MCF 10A (cell line): ENCODE measurements at regions not wholly inside any gene's neighbourhood (a gene's known extent, or its start where the extent isn't known, plus 50 kb on each side); places are given as distances from the start of the nearest gene placed in this dataset.

ENCODE experiments used
- BruUV-seq: library from RNA; stranded (reverse); fragments of 400-500 nt; replicated peaks from 2 replicates; lab custom pipeline; 2021; lab: Mats Ljungman, UMichigan
- CTCF ChIA-PET: fragments of 300-600 bp; sonication (Branson Sonifier 250); formaldehyde crosslinking; extraction: SDS; loops from one replicate; lab custom pipeline; 2021; ENCODE audit warnings: antibody characterized with exemption, inconsistent platforms; lab: Yijun Ruan, JAX
- POLR2A ChIA-PET: fragments of 300-600, 350-650 bp; sonication (Branson Sonifier 250); formaldehyde crosslinking; extraction: SDS; loops from one replicate; lab custom pipeline; 2020; ENCODE audit warnings: antibody characterized with exemption, inconsistent platforms; lab: Yijun Ruan, JAX
- DNase-seq: peaks from one replicate; pipeline ENCODE4 v3.0.0-alpha.2; 2018; ENCODE audit not compliant: unreplicated experiment
- H3K27ac Mint-ChIP-seq: one replicate; pipeline ENCODE4 v1.8.0; 2022; ENCODE audit warnings: mild to moderate bottlenecking, low read depth, mixed read lengths; ENCODE audit not compliant: unreplicated experiment
- H3K27me3 Mint-ChIP-seq: one replicate; pipeline ENCODE4 v1.8.0; 2022; ENCODE audit warnings: mixed read lengths; ENCODE audit not compliant: insufficient read depth, unreplicated experiment
- H3K36me3 Mint-ChIP-seq: one replicate; pipeline ENCODE4 v1.8.0; 2022; ENCODE audit warnings: mild to moderate bottlenecking, moderate library complexity, mixed read lengths; ENCODE audit not compliant: insufficient read depth, unreplicated experiment
- H3K4me1 Mint-ChIP-seq: one replicate; pipeline ENCODE4 v1.8.0; 2022; ENCODE audit warnings: mixed read lengths; ENCODE audit not compliant: insufficient read depth, unreplicated experiment
- H3K4me3 Mint-ChIP-seq: one replicate; pipeline ENCODE4 v1.8.0; 2022; ENCODE audit warnings: mild to moderate bottlenecking, moderate library complexity, mixed read lengths; ENCODE audit not compliant: unreplicated experiment
- H3K9me3 Mint-ChIP-seq: one replicate; pipeline ENCODE4 v1.8.0; 2022; ENCODE audit warnings: mixed read lengths; ENCODE audit not compliant: unreplicated experiment
- intact Hi-C: fragments of 100-400 bp; cut with micrococcal nuclease; formaldehyde crosslinking; loops from 2 replicates; pipeline ENCODE4 v1.14.1; 2022
- TF ChIP-seq, protein P1 (sequence below): fragments of 200-600 bp; IDR thresholded peaks from one replicate; pipeline ENCODE4 v1.8.0; 2022; ENCODE audit warnings: antibody characterized with exemption, mild to moderate bottlenecking; ENCODE audit not compliant: unreplicated experiment

DNA sequence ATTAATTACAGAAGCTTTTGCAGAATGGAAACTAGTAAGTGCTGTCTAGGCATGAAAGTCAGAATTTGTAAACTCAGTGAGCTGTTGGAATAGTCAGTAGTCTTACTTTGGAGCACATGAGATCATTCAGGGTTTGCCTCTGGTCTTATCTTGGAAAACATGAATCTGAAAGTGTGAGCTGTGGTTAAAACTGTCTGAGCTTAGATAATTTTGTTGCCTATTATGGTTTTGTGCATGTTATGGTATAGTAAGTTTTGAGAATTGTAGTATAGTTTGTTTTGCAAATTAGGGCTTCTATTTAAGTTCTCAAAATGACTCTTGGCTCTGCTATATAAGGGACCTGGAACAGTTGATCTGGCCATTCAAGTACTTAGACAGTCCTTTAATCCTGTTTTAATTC lies 53.7 kb upstream of the TRPC4 start:
- Mint-ChIP-seq H3K27ac (no peak overlapping the region), H3K36me3 (no peaks in the 10 kb centered on the region), H3K4me3 (no peak overlapping the region), H3K27me3 (no peaks in the 10 kb centered on the region), H3K4me1 (no peaks in the 10 kb centered on the region), H3K9me3 (no peaks in the 10 kb centered on the region)
- ChIA-PET CTCF (interaction anchor here (0.5 kb wide), 1 partner anchor 930 kb away, joined by 4 read pairs; no protein-coding TSS in a partner anchor), POLR2A (no interaction called here)
- intact Hi-C loops, result no loop called here
- DNase-seq, result no peak
- BruUV-seq, result no TSS peak
- TF ChIP-seq, protein P1, sequence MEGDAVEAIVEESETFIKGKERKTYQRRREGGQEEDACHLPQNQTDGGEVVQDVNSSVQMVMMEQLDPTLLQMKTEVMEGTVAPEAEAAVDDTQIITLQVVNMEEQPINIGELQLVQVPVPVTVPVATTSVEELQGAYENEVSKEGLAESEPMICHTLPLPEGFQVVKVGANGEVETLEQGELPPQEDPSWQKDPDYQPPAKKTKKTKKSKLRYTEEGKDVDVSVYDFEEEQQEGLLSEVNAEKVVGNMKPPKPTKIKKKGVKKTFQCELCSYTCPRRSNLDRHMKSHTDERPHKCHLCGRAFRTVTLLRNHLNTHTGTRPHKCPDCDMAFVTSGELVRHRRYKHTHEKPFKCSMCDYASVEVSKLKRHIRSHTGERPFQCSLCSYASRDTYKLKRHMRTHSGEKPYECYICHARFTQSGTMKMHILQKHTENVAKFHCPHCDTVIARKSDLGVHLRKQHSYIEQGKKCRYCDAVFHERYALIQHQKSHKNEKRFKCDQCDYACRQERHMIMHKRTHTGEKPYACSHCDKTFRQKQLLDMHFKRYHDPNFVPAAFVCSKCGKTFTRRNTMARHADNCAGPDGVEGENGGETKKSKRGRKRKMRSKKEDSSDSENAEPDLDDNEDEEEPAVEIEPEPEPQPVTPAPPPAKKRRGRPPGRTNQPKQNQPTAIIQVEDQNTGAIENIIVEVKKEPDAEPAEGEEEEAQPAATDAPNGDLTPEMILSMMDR, result no peak

DNA sequence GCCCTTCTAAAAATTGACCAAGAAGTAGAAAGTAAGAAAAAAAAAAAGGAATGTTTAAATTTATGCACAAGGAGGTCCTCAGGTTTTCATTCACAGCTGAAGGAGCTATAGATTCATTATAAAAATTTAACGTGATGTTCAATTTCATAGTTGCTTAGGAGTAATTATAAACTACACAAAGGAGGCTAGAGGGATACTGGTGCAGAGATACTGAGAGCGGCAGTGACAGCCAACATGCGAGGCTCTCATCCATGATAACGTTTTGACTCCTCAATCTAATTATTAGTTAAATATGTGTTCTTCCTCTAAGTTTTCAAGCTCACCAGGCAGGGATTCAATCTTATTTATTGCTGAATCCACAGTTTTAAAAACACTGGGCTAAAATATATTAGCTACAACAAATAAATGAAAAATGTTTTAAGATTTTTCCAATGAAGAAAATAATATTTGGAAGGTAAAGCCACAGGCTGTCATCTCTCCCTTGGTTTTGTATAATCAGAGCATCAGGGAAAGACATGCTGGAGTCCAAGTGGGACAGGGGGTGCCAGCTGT lies 49.8 kb upstream of the TRPC4 start:
- Mint-ChIP-seq H3K4me1 (peaks cover 9% of the 10 kb centered on the region), H3K27ac (no peak overlapping the region), H3K4me3 (no peak overlapping the region), H3K9me3 (peaks cover 12% of the 10 kb centered on the region), H3K27me3 (no peaks in the 10 kb centered on the region), H3K36me3 (peaks cover 4% of the 10 kb centered on the region)
- intact Hi-C loops, result no loop called here
- POLR2A ChIA-PET, result no interaction called here
- no peak for DNase-seq
- CTCF ChIA-PET, result interaction anchor here (0.6 to 0.8 kb wide), 2 partner anchors 14 to 806 kb away, joined by 3 to 6 read pairs; no protein-coding TSS in a partner anchor
- TF ChIP-seq, protein P1, result no peak
- BruUV-seq, result no TSS peak
